HepG2 (cell line): ENCODE measurements at regions not wholly inside any gene's neighbourhood (a gene's known extent, or its start where the extent isn't known, plus 50 kb on each side); places are given as distances from the start of the nearest gene placed in this dataset.
A peak's percentile ranks its signal among the peaks of the same experiment; 100 is the strongest.

Experiments
- ATAC-seq: fragments of 200-7000 bp; cut with Tn5 transposase; 3 replicates; pipeline ENCODE4 v1.9.1; 2020; ENCODE audit warnings: mild to moderate bottlenecking, moderate library complexity
- BruUV-seq: library from RNA; stranded (reverse); fragments of 400-500 nt; replicated peaks from 2 replicates; lab custom pipeline; 2021; lab: Mats Ljungman, UMichigan
- CTCF ChIA-PET: fragments of 300-600 bp; formaldehyde crosslinking; extraction: SDS; loops from one replicate; lab custom pipeline; 2021; ENCODE audit warnings: low total read pairs, inconsistent platforms, low intra/inter-chr PET ratio; lab: Yijun Ruan, JAX
- POLR2A ChIA-PET: fragments of 350-600 bp; sonication (Branson Sonifier 250); formaldehyde crosslinking; loops from one replicate; lab custom pipeline; 2020; ENCODE audit warnings: antibody characterized with exemption, inconsistent platforms; lab: Yijun Ruan, JAX
- DNase-seq: peaks from one replicate; pipeline ENCODE4 v3.0.0-alpha.2; 2015; ENCODE audit warnings: low spot score
- FAIRE-seq: peaks from 3 replicates; lab custom pipeline; 2011; peaks lifted over from hg19 to GRCh38; lab: Jason Lieb, UNC
- H2AFZ ChIP-seq: one replicate; pipeline ENCODE4 v1.6.1; 2011; ENCODE audit warnings: low read length, inconsistent platforms
- H3K27ac ChIP-seq: fragments of 300-600 bp; 3 replicates; pipeline ENCODE4 v1.8.0; 2011; ENCODE audit warnings: mixed run types, mild to moderate bottlenecking, mixed read lengths, low read length, inconsistent platforms; ENCODE audit not compliant: insufficient read depth; ENCODE audit errors: extremely low read length
- H3K27me3 ChIP-seq, 2 experiments: fragments of 200-600 bp in 1 of 2; 2 replicates in 1 of 2; 3 replicates in 1 of 2; pipeline versions ENCODE4 v1.6.0 to v1.8.0; 2011; ENCODE audit warnings: low read length in 2 of 2, mild to moderate bottlenecking in 2 of 2, moderate library complexity in 2 of 2, inconsistent platforms in 1 of 2; ENCODE audit not compliant: insufficient read depth in 2 of 2, control insufficient read depth in 1 of 2
- H3K36me3 ChIP-seq, 2 experiments: fragments of 200-600 bp in 1 of 2; replicated peaks in 1 of 2; 2 replicates in 1 of 2; 3 replicates in 1 of 2; pipeline versions ENCODE4 v1.5.1 to v1.8.0; 2011; ENCODE audit warnings: low read length in 2 of 2, inconsistent platforms in 1 of 2; ENCODE audit not compliant: insufficient read depth in 2 of 2, control insufficient read depth in 1 of 2
- H3K4me1 ChIP-seq: 2 replicates; pipeline ENCODE4 v1.5.1; 2012; ENCODE audit warnings: low read length, inconsistent platforms; ENCODE audit not compliant: insufficient read depth
- H3K4me2 ChIP-seq: 2 replicates; pipeline ENCODE4 v1.6.0; 2011; ENCODE audit warnings: low read depth, low read length, inconsistent platforms
- H3K4me3 ChIP-seq, 3 experiments: fragments of 200-600 bp in 1 of 3; sonication (generic), shearing (Covaris generic) in 1 of 3; replicated peaks in 1 of 3; 2 replicates each; pipeline ENCODE4 v1.5.1; 2011 to 2016; ENCODE audit warnings: low read length in 3 of 3, inconsistent platforms in 2 of 3, low read depth in 2 of 3, mild to moderate bottlenecking in 2 of 3, control low read depth in 1 of 3, mixed read lengths in 1 of 3; ENCODE audit not compliant: insufficient read depth in 1 of 3
- H3K79me2 ChIP-seq: one replicate; pipeline ENCODE4 v1.6.1; 2011; ENCODE audit warnings: low read length, inconsistent platforms; ENCODE audit not compliant: insufficient read depth
- H3K9ac ChIP-seq: 2 replicates; pipeline ENCODE4 v1.6.0; 2011; ENCODE audit warnings: mild to moderate bottlenecking, low read depth, low read length, inconsistent platforms; ENCODE audit not compliant: insufficient read depth
- H3K9me3 ChIP-seq: 2 replicates; pipeline ENCODE4 v1.5.1; 2012; ENCODE audit warnings: mild to moderate bottlenecking, low read length
- H4K20me1 ChIP-seq: 2 replicates; pipeline ENCODE4 v1.6.0; 2011; ENCODE audit warnings: inconsistent platforms, mild to moderate bottlenecking, low read length, moderate library complexity; ENCODE audit not compliant: insufficient read depth
- HNF4G ChIP-seq, 2 experiments: sonication (generic) in 1 of 2; formaldehyde crosslinking in 1 of 2; IDR thresholded peaks; 2 replicates each; pipeline versions ENCODE4 v1.4.0 to v1.6.1; 2011 to 2020; ENCODE audit warnings: borderline replicate concordance in 2 of 2, low read depth in 2 of 2, mild to moderate bottlenecking in 2 of 2, low read length in 1 of 2, missing genetic modification reagents in 1 of 2, moderate library complexity in 1 of 2
- HOXA3 ChIP-seq: sonication (generic); formaldehyde crosslinking; IDR thresholded peaks from 2 replicates; pipeline ENCODE4 v1.5.0; 2020; ENCODE audit warnings: missing genetic modification reagents
- ISX ChIP-seq: sonication (generic); formaldehyde crosslinking; conservative IDR thresholded peaks from 2 replicates; pipeline ENCODE4 v1.5.0; 2020; ENCODE audit warnings: missing genetic modification reagents
- MBNL3 ChIP-seq: fragments of 250-450 bp; sonication (Bioruptor Pico); conservative IDR thresholded peaks from 2 replicates; pipeline ENCODE4 v1.8.0; 2022; ENCODE audit warnings: mild to moderate bottlenecking, inconsistent platforms
- NFYB ChIP-seq: sonication (generic); formaldehyde crosslinking; IDR thresholded peaks from 2 replicates; pipeline ENCODE4 v1.4.0; 2020; ENCODE audit warnings: missing genetic modification reagents
- SNRNP70 ChIP-seq: fragments of 200-400 bp; formaldehyde crosslinking; IDR thresholded peaks from 2 replicates; pipeline ENCODE4 v1.6.1; 2017; ENCODE audit warnings: mild to moderate bottlenecking, low read depth, low read length, moderate library complexity
- ZBTB14 ChIP-seq: sonication (generic); formaldehyde crosslinking; IDR thresholded peaks from 2 replicates; pipeline ENCODE4 v1.4.0; 2020; ENCODE audit warnings: missing genetic modification reagents
- ZFAT ChIP-seq: sonication (generic); formaldehyde crosslinking; conservative IDR thresholded peaks from 2 replicates; pipeline ENCODE4 v1.8.1; 2023; ENCODE audit warnings: missing genetic modification reagents, inconsistent platforms
- ZNF580 ChIP-seq: IDR thresholded peaks from 2 replicates; pipeline ENCODE4 v1.6.1; 2016; ENCODE audit warnings: low read depth, borderline replicate concordance
- ZNF768 ChIP-seq: sonication (generic); formaldehyde crosslinking; IDR thresholded peaks from 2 replicates; pipeline ENCODE4 v1.4.0; 2020; ENCODE audit warnings: missing genetic modification reagents
- WGBS: methylation state at CpG from one replicate; pipeline ENCODE4 v1.1.6; 2017; ENCODE audit warnings: low lambda C conversion rate; 5-methylcytosine and 5-hydroxymethylcytosine counted together
- in situ Hi-C: cut with HindIII; loops from 2 replicates; pipeline ENCODE4 v1.10.0; 2017; ENCODE audit warnings: low pct_unique_long_range_greater_than_20kb; ENCODE audit not compliant: extremely low pct_ligation_motif_present
- intact Hi-C: fragments of 100-400 bp; cut with micrococcal nuclease; formaldehyde crosslinking; loops from one replicate; pipeline ENCODE4 v1.10.0; 2022; ENCODE audit not compliant: unreplicated experiment

GRCh38 chr13:79936368-79937136 lies 404.4 kb downstream of the SPRY2 start:
- Histone ChIP-seq H3K4me2 (no peak overlapping the region), H4K20me1 (no peaks in the 10 kb centered on the region), H3K4me3 (no peak overlapping the region), H3K4me1 (no peaks in the 10 kb centered on the region), H3K9me3 (peaks cover 52% of the 10 kb centered on the region; the same call in 1 of the 2 replicates), H3K27ac (no peak overlapping the region), H3K36me3 (no peaks in the 10 kb centered on the region), H3K9ac (no peak overlapping the region), H3K79me2 (no peaks in the 10 kb centered on the region), H2AFZ (no peak overlapping the region), H3K27me3 (no peaks in the 10 kb centered on the region)
- no peak for FAIRE-seq
- in situ Hi-C loops: no loop called here
- DNase-seq: peak; percentile 3
- ATAC-seq: no peak; the same call in 2 of the 3 replicates
- POLR2A ChIA-PET: no interaction called here
- intact Hi-C loops: no loop called here
- no TSS peak for BruUV-seq
- CTCF ChIA-PET: no interaction called here
- no peak for TF ChIP-seq NFYB (CRISPR knock-in tag)
- TF ChIP-seq HNF4G (IDR thresholded peaks at IDR 0.05; ENCODE audit: borderline replicate concordance, low read depth, low read length): no peak
- TF ChIP-seq HNF4G (CRISPR knock-in tag; IDR thresholded peaks at IDR 0.05; ENCODE audit: borderline replicate concordance, low read depth): no peak
- TF ChIP-seq SNRNP70: no peak
- TF ChIP-seq ZNF768 (CRISPR knock-in tag): no peak
- TF ChIP-seq ZBTB14 (CRISPR knock-in tag): no peak
- TF ChIP-seq ZNF580 (CRISPR knock-in tag): no peak
- TF ChIP-seq MBNL3 (CRISPR knock-in tag): no peak
- no peak for TF ChIP-seq ZFAT (CRISPR knock-in tag)
- TF ChIP-seq ISX (CRISPR knock-in tag): no peak
- TF ChIP-seq HOXA3: no peak
- 32% methylated on average over 11 of the region's 12 CpGs for WGBS
